MG63 (cell line): ENCODE measurements at regions not wholly inside any gene's neighbourhood (a gene's known extent, or its start where the extent isn't known, plus 50 kb on each side); places are given as distances from the start of the nearest gene placed in this dataset.
"Not testable (repeated sequence)": the region's sequence is repeated elsewhere in the genome, so short reads cannot be mapped to it uniquely, and the experiment has no call there.

Source experiments
- DNase-seq: peaks from one replicate; pipeline ENCODE4 v3.0.0-alpha.2; 2020
- H3K27me3 ChIP-seq: fragments of 250-450 bp; sonication (Bioruptor Pico); 2 replicates; pipeline ENCODE4 v1.5.1; 2020; ENCODE audit warnings: mild to moderate bottlenecking, moderate library complexity
- H3K36me3 ChIP-seq: fragments of 250-450 bp; sonication (Bioruptor Pico); 2 replicates; pipeline ENCODE4 v1.5.1; 2020; ENCODE audit warnings: mild to moderate bottlenecking, moderate library complexity
- H3K4me3 ChIP-seq: fragments of 250-450 bp; sonication (Bioruptor Pico); 2 replicates; pipeline ENCODE4 v1.5.1; 2020; ENCODE audit warnings: mild to moderate bottlenecking, moderate library complexity
- H3K9me3 ChIP-seq: fragments of 250-450 bp; sonication (Bioruptor Pico); 2 replicates; pipeline ENCODE4 v1.5.1; 2020; ENCODE audit warnings: mild to moderate bottlenecking, moderate library complexity

DNA sequence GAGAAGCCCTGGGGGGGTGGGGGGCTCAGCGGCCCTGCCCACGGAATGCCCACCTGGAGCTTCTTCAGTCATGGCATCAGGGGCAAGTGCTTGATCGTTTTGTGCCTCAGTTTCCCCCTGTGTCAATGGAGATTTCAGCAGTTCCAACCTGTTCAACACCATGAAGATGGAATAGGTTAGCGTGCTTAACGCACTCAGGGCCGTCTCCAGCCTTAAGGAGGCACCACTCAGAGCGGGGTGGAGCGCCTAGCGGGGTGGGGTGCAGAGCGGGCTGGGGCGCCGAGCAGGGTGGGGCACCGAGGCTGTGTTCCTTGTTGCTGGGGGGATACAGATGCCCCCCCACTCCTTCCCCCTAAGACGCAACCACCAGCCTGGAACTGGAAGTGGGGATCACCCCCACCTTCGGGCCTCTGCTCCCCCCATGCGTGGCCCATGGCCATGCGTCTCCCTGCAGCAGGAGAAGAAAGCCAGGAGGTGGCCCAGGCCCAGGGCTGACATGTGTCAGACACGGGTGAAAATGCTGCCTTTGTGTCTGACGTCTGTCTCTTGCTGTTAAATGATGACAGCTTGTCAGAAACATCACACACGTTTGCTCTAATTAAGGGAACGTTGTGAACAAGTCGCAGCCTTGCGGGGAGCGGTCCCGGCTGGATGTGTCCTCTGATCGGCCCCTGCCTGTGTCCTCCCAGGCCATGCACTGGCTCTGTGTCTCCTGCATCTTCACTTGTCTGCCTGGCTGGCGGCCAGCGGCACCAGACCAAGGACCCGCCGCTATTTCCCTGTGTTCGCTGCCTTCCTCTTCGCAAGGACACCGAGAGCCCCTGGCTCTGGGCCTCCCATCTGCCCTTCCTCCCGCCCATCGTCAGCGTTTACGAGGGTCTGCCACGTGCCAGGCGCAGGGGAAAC, 192.1 kb downstream of the BANP start:
- not testable (repeated sequence) for H3K27me3 ChIP-seq, H3K36me3 ChIP-seq, H3K9me3 ChIP-seq, H3K4me3 ChIP-seq, DNase-seq

DNA sequence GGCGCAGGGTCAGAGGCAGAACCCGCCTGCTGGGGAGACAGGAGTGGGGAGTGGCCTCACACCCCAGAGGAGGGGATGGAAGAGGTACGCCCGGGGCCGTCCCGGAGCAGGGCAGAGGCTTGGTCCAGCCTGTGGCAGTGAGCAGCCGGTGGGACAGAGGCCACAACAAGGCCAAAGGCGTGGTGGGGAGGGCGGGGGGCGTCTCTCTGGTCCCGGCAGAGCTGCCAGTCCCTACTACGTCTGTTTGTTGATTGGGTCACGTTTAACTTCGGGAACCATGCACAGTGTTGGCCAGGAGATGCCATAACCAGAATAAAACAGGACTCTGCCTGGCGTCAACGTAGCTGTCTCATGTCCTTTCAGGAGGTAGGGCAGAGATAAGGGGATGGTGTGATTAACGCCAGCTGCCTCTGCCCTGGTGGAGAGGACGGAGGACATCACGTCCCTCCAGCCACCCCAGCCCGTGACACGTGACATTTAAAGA, 192.8 kb downstream of the BANP start:
- no peak for DNase-seq
- H3K9me3 ChIP-seq = no peaks in the 10 kb centered on the region

GRCh38 chr16:88145376-88145775, 194.1 kb downstream of the BANP start:
- H3K36me3 ChIP-seq, H3K4me3 ChIP-seq, H3K9me3 ChIP-seq, H3K27me3 ChIP-seq: not testable (repeated sequence)
- peak; percentile 23 for DNase-seq

More for the DNA sequence above, 192.8 kb downstream of the BANP start:
- no peak overlapping the region for H3K4me3 ChIP-seq
- H3K27me3 ChIP-seq = no peaks in the 10 kb centered on the region
- no peaks in the 10 kb centered on the region for H3K36me3 ChIP-seq

GRCh38 chr16:88145824-88146405, 194.7 kb downstream of the BANP start:
- not testable (repeated sequence) for H3K36me3 ChIP-seq, H3K9me3 ChIP-seq, DNase-seq, H3K4me3 ChIP-seq, H3K27me3 ChIP-seq

DNA sequence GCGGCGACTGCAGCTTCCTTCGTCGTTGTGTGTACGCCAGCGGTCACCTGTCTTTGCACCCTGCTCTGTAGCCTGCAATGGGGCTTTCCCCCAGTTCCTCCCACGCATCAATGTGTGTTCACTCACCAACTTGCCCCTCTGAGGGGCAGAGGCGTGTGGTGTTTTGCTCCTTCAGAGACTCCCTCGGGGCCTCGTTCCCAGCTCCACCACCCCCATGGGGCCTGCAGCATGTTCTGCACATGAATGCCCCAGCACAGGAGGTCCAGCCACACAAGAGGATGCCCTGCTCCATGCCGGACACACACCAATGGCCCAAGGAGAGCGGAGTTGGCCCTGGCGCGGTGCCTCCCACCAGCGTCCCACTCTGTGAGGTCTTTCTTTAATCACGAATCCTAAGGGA, 196.8 kb downstream of the BANP start:
- H3K27me3 ChIP-seq, DNase-seq, H3K4me3 ChIP-seq, H3K36me3 ChIP-seq, H3K9me3 ChIP-seq: not testable (repeated sequence)

DNA sequence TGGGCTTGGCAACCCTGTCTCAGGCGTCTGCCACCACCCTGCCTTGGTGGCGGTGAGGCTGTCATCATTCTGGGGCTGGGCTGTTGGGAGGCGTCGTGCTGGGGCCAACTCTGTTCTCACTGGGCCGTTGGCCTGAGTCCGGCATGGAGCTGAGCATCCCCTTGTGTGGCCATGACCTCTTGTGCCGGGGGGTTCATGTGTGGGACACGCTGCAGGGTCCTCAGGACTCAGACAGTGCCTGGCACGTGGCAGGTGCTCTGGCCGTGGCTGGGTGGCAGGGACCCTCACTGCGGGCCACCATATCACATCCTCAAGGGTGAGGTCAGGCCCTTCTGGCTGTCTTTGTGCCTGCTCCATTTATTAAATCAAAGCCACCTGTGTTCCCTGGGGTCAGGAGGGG, 197.4 kb downstream of the BANP start:
- not testable (repeated sequence) for H3K36me3 ChIP-seq, DNase-seq, H3K27me3 ChIP-seq, H3K4me3 ChIP-seq, H3K9me3 ChIP-seq

- not testable (repeated sequence) for H3K27me3 ChIP-seq, DNase-seq, H3K4me3 ChIP-seq, H3K36me3 ChIP-seq, H3K9me3 ChIP-seq
Measured at GRCh38 chr16:88149158-88149603, 197.9 kb downstream of the BANP start.

GRCh38 chr16:88149663-88150062, 198.4 kb downstream of the BANP start:
- H3K27me3 ChIP-seq, H3K36me3 ChIP-seq, DNase-seq, H3K9me3 ChIP-seq, H3K4me3 ChIP-seq: not testable (repeated sequence)

DNA sequence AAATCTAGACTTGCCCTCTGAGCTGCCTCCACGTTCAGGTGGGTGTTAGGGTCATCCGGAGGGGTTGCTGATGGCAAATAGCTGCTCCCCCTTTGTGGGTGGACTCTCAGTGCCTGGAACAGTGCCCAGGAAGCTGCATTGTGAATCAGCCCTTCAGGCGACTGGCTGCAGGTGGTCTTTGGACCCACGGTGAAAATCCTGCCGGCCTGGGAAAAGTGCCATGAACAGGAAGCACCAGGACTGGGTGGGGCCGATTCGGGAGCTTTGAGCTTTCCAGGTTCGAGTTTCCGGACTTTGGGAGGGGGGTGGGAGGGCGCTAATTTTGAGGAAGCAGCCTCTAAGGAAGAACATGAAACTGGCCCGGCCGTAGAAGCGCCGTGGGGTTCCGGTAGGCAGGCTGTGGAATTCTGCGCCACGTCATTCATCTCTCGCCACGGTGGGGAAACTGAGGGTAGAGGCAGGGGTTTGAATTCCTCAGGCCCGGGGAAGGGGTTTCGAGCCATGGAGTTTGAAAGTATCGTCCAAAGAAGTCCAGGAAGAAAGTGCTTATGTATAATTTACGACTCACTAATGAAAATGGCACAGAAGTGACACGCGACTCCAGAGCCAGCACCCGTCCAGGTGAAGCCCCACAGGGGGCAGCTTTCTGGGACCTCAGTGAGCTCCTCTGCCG, 199.4 kb downstream of the BANP start:
- not testable (repeated sequence) for DNase-seq, H3K36me3 ChIP-seq, H3K9me3 ChIP-seq, H3K27me3 ChIP-seq, H3K4me3 ChIP-seq

DNA sequence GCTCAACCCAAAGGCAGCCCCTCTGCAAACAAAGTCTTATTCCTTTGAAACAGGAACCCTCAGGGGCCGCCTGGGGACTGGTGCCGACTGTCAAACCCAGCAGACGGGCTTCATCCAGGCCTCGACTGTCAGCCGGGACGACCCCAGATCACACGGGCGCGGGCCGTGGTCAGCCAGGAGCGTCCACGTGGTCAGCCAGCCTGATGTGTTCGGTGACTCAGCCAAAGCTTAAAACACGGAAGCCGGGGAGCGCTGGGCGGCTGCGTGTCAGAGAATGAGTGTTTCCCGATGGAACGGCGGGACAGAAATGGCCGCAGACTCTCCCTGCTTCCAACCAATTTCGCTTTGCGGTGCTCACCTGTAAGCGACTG, 199.9 kb downstream of the BANP start:
- not testable (repeated sequence) for DNase-seq, H3K4me3 ChIP-seq, H3K27me3 ChIP-seq, H3K36me3 ChIP-seq, H3K9me3 ChIP-seq

DNA sequence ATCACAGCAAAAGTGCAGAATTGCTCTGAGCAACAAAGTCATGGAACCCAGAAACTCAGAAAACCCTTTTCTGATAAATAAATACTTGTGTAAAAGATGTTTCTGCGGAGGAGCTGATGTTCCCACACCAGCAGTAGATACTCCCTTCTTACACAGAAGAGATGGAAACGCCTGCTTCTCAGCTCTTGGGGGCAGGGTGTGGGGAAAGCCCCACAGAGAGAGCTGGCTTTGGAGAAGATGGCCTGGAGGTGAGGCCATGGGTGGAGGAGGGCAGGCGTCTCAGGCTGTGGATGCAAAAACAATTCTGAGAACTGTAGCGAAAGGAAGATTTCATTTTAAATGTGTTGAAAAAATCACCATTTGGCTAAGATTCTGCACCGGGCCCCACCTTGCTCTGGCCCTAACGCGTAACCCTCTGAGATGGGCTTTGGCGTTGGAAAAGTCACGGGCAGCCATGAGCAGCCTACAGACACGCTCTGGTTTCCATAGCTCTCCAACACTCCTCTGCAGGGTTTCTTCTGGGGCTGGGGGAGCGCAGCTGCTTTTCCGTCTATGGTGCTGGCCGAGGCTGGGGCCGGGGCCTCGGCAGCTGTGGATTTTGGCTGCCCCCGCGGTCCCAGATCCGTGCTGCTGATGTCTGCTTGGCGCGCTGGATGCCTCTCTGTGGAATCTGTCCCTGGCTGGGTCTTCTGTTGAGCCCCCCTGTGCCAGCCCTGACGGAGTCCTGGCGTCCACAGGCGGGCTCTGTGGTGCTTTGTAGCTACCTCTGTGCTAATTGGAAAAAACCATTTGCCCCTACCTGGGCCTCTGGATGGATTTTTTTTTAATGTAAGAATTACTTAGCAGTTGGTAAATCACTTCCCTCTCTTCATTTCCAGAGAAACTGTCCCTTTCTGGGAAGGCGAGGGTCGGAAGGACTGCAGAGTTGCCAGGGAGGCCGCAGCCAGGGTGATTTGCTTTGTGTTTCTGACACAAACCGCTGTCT, 200.9 kb downstream of the BANP start:
- H3K4me3 ChIP-seq, H3K36me3 ChIP-seq, H3K27me3 ChIP-seq, DNase-seq, H3K9me3 ChIP-seq: not testable (repeated sequence)

- not testable (repeated sequence) for H3K4me3 ChIP-seq, DNase-seq, H3K27me3 ChIP-seq, H3K36me3 ChIP-seq, H3K9me3 ChIP-seq
Measured at GRCh38 chr16:88152879-88153278, 201.6 kb downstream of the BANP start.

DNA sequence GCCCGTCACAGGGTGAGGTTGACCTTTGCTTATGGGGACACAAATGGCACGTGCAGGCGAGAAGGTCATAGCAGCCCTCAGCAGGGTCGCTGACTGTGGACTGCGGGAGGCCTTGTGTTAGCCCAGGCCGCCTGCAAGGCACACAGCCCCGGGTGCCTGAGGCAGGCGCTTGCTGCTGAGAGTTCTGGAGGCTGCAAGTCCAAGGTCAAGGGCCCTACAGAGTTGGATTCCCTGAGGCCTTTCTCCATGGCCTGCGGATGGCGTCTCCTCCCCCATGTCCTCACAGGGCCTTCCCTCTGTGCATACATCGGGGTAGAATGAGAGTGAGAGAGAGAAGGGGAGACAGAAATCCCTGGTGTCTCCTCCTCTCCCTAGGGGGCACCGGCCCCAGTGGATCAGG, 202.3 kb downstream of the BANP start:
- H3K4me3 ChIP-seq, DNase-seq, H3K36me3 ChIP-seq, H3K27me3 ChIP-seq, H3K9me3 ChIP-seq: not testable (repeated sequence)

GRCh38 chr16:88154886-88155285, 203.7 kb downstream of the BANP start:
- H3K27me3 ChIP-seq, H3K4me3 ChIP-seq, H3K9me3 ChIP-seq, DNase-seq, H3K36me3 ChIP-seq: not testable (repeated sequence)

- not testable (repeated sequence) for H3K36me3 ChIP-seq, H3K9me3 ChIP-seq, DNase-seq, H3K4me3 ChIP-seq, H3K27me3 ChIP-seq
Measured at GRCh38 chr16:88155681-88156080, 204.4 kb downstream of the BANP start.

- not testable (repeated sequence) for H3K36me3 ChIP-seq, H3K27me3 ChIP-seq, H3K9me3 ChIP-seq, H3K4me3 ChIP-seq, DNase-seq
Measured at GRCh38 chr16:88156640-88157283, 205.5 kb downstream of the BANP start.
